Liver (tissue), 8 donors: ENCODE measurements at regions not wholly inside any gene's neighbourhood (a gene's known extent, or its start where the extent isn't known, plus 50 kb on each side); places are given as distances from the start of the nearest gene placed in this dataset.

Source experiments
- DNase-seq: peaks from one replicate; pipeline ENCODE4 v3.0.0-alpha.2; 2017; ENCODE audit warnings: low spot score
- H3K27ac ChIP-seq, 2 donors: one replicate each; pipeline ENCODE4 v1.7.0; 2013; ENCODE audit warnings: inconsistent platforms in 2 of 2, low read length in 2 of 2, control low read depth in 1 of 2, low read depth in 1 of 2, mild to moderate bottlenecking in 1 of 2
- H3K27me3 ChIP-seq, 4 donors: one replicate each; pipeline versions ENCODE4 v1.6.1 to v1.7.0; 2013; ENCODE audit warnings: low read length in 3 of 4, inconsistent platforms in 1 of 4, mild to moderate bottlenecking in 1 of 4, moderate library complexity in 1 of 4; ENCODE audit not compliant: control insufficient read depth in 4 of 4, insufficient read depth in 4 of 4
- H3K36me3 ChIP-seq, 4 donors: one replicate each; pipeline versions ENCODE4 v1.6.1 to v1.7.0; 2013; ENCODE audit warnings: low read length in 3 of 4, mild to moderate bottlenecking in 3 of 4, low read depth in 1 of 4, moderate library complexity in 1 of 4; ENCODE audit not compliant: control insufficient read depth in 4 of 4, insufficient read depth in 3 of 4
- H3K4me1 ChIP-seq, 4 donors: one replicate each; pipeline versions ENCODE4 v1.6.1 to v1.7.0; 2013; ENCODE audit warnings: low read length in 3 of 4, mild to moderate bottlenecking in 3 of 4, moderate library complexity in 1 of 4; ENCODE audit not compliant: control insufficient read depth in 4 of 4, insufficient read depth in 4 of 4
- H3K4me3 ChIP-seq, 3 donors: one replicate each; pipeline versions ENCODE4 v1.6.1 to v1.7.0; 2013; ENCODE audit warnings: low read length in 3 of 3, control low read depth in 1 of 3, low read depth in 1 of 3, mild to moderate bottlenecking in 1 of 3
- H3K9ac ChIP-seq, 2 donors: one replicate each; pipeline ENCODE4 v1.7.0; 2013; ENCODE audit warnings: low read length in 2 of 2, mild to moderate bottlenecking in 2 of 2, moderate library complexity in 2 of 2, control low read depth in 1 of 2, low read depth in 1 of 2
- H3K9me3 ChIP-seq, 4 donors: one replicate each; pipeline versions ENCODE4 v1.6.1 to v1.7.0; 2013; ENCODE audit warnings: low read length in 3 of 4; ENCODE audit not compliant: control insufficient read depth in 4 of 4
- ATF3 ChIP-seq: IDR thresholded peaks from 2 replicates; pipeline ENCODE4 v1.6.1; 2016; ENCODE audit warnings: antibody characterized with exemption
- EGR1 ChIP-seq, 2 donors: IDR thresholded peaks; 2 replicates each; pipeline ENCODE4 v1.6.1; 2016 to 2018; ENCODE audit warnings: antibody characterized with exemption in 2 of 2, low read depth in 2 of 2
- FOXA1 ChIP-seq: IDR thresholded peaks from 2 replicates; pipeline ENCODE4 v1.6.1; 2016; ENCODE audit warnings: antibody characterized with exemption
- FOXA2 ChIP-seq: IDR thresholded peaks from 2 replicates; pipeline ENCODE4 v1.6.1; 2016; ENCODE audit warnings: antibody characterized with exemption
- GABPA ChIP-seq, 2 donors: IDR thresholded peaks in 1 of 2; conservative IDR thresholded peaks in 1 of 2; 2 replicates each; pipeline ENCODE4 v1.6.1; 2016; ENCODE audit warnings: antibody characterized with exemption in 2 of 2, mild to moderate bottlenecking in 1 of 2, moderate library complexity in 1 of 2
- HNF4A ChIP-seq, 2 donors: conservative IDR thresholded peaks; 2 replicates each; pipeline ENCODE4 v1.6.1; 2016; ENCODE audit warnings: antibody characterized with exemption in 2 of 2, mild to moderate bottlenecking in 2 of 2
- HNF4G ChIP-seq: IDR thresholded peaks from 2 replicates; pipeline ENCODE4 v1.6.1; 2016; ENCODE audit warnings: antibody characterized with exemption
- JUND ChIP-seq, 2 donors: IDR thresholded peaks; 2 replicates each; pipeline ENCODE4 v1.6.1; 2016; ENCODE audit warnings: antibody characterized with exemption in 2 of 2
- NR2F2 ChIP-seq: IDR thresholded peaks from 2 replicates; pipeline ENCODE4 v1.6.1; 2016; ENCODE audit warnings: antibody characterized with exemption
- RAD21 ChIP-seq, 2 donors: IDR thresholded peaks; 2 replicates each; pipeline ENCODE4 v1.6.1; 2016; ENCODE audit warnings: antibody characterized with exemption in 2 of 2, mild to moderate bottlenecking in 2 of 2
- RXRA ChIP-seq, 2 donors: IDR thresholded peaks; 2 replicates each; pipeline ENCODE4 v1.6.1; 2017 to 2018; ENCODE audit warnings: antibody characterized with exemption in 2 of 2, mild to moderate bottlenecking in 1 of 2
- SP1 ChIP-seq: IDR thresholded peaks from 2 replicates; pipeline ENCODE4 v1.6.1; 2018; ENCODE audit warnings: antibody characterized with exemption, mild to moderate bottlenecking
- TAF1 ChIP-seq: conservative IDR thresholded peaks from 2 replicates; pipeline ENCODE4 v1.6.1; 2016; ENCODE audit warnings: antibody characterized with exemption, mild to moderate bottlenecking
- YY1 ChIP-seq: IDR thresholded peaks from 2 replicates; pipeline ENCODE4 v1.6.1; 2016; ENCODE audit warnings: antibody characterized with exemption, mild to moderate bottlenecking
- ZBTB33 ChIP-seq: IDR thresholded peaks from 2 replicates; pipeline ENCODE4 v1.6.1; 2016; ENCODE audit warnings: antibody characterized with exemption
- WGBS: extraction: QIAGEN DNeasy Blood & Tissue Kit; methylation state at CpG from one replicate; pipeline ENCODE4 v1.1.7; 2013; 5-methylcytosine and 5-hydroxymethylcytosine counted together
- TF ChIP-seq, protein P1 (sequence below): IDR thresholded peaks from 2 replicates; pipeline ENCODE4 v1.6.1; 2016; ENCODE audit warnings: antibody characterized with exemption, mild to moderate bottlenecking
- TF ChIP-seq, protein P2 (sequence below): IDR thresholded peaks from 2 replicates; pipeline ENCODE4 v1.6.1; 2016; ENCODE audit warnings: antibody characterized with exemption
- TF ChIP-seq, protein P3 (sequence below): fragments of 150-350 bp; IDR thresholded peaks from 2 replicates; pipeline ENCODE4 v1.5.1; 2017; ENCODE audit warnings: improper control_type of control experiment, low read depth, low read length; ENCODE audit not compliant: missing input control
- donor health status: healthy.
- donor health status: healthy.
- donor health status: healthy.
- donor health status: healthy.
- donor health status: healthy.

- H3K9me3 ChIP-seq = no peaks in the 10 kb centered on the region
- 85% methylated on average over 11 of the region's 11 CpGs for WGBS
- H3K4me3 ChIP-seq = no peak overlapping the region
- TF ChIP-seq HNF4G (no peak), FOXA2 (no peak), ATF3 (no peak), JUND (IDR thresholded peaks at IDR 0.05) (no peak), FOXA1 (no peak), RAD21 (IDR thresholded peaks at IDR 0.05) (no peak), HNF4A (conservative IDR thresholded peaks at IDR 0.05) (no peak), GABPA (IDR thresholded peaks at IDR 0.05 in 1 of 2, conservative IDR thresholded peaks at IDR 0.05 in 1 of 2) (no peak), EGR1 (IDR thresholded peaks at IDR 0.05; ENCODE audit: low read depth in 2 of 2) (no peak), RXRA (IDR thresholded peaks at IDR 0.05) (no peak), ZBTB33 (no peak), YY1 (no peak), NR2F2 (no peak), TAF1 (no peak)
- TF ChIP-seq, protein P1, sequence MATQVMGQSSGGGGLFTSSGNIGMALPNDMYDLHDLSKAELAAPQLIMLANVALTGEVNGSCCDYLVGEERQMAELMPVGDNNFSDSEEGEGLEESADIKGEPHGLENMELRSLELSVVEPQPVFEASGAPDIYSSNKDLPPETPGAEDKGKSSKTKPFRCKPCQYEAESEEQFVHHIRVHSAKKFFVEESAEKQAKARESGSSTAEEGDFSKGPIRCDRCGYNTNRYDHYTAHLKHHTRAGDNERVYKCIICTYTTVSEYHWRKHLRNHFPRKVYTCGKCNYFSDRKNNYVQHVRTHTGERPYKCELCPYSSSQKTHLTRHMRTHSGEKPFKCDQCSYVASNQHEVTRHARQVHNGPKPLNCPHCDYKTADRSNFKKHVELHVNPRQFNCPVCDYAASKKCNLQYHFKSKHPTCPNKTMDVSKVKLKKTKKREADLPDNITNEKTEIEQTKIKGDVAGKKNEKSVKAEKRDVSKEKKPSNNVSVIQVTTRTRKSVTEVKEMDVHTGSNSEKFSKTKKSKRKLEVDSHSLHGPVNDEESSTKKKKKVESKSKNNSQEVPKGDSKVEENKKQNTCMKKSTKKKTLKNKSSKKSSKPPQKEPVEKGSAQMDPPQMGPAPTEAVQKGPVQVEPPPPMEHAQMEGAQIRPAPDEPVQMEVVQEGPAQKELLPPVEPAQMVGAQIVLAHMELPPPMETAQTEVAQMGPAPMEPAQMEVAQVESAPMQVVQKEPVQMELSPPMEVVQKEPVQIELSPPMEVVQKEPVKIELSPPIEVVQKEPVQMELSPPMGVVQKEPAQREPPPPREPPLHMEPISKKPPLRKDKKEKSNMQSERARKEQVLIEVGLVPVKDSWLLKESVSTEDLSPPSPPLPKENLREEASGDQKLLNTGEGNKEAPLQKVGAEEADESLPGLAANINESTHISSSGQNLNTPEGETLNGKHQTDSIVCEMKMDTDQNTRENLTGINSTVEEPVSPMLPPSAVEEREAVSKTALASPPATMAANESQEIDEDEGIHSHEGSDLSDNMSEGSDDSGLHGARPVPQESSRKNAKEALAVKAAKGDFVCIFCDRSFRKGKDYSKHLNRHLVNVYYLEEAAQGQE = no peak
- TF ChIP-seq, protein P2, sequence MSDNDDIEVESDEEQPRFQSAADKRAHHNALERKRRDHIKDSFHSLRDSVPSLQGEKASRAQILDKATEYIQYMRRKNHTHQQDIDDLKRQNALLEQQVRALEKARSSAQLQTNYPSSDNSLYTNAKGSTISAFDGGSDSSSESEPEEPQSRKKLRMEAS = no peak
- no peak for DNase-seq
- no peak overlapping the region for H3K27ac ChIP-seq
- no peaks in the 10 kb centered on the region for H3K4me1 ChIP-seq
- no peaks in the 10 kb centered on the region for H3K27me3 ChIP-seq
- H3K9ac ChIP-seq = no peak overlapping the region
- H3K36me3 ChIP-seq = no peaks in the 10 kb centered on the region
These were observed 55.6 kb upstream of the BCL2L14 start for GRCh38 chr12:12015073-12015685.

GRCh38 chr12:12016284-12017100, 54.2 kb upstream of the BCL2L14 start:
- Histone ChIP-seq H3K9me3 (no peaks in the 10 kb centered on the region), H3K27ac (no peak overlapping the region), H3K4me1 (no peaks in the 10 kb centered on the region), H3K27me3 (no peaks in the 10 kb centered on the region), H3K36me3 (no peaks in the 10 kb centered on the region), H3K9ac (no peak overlapping the region), H3K4me3 (no peak overlapping the region)
- 80% methylated on average over 8 of the region's 8 CpGs for WGBS
- DNase-seq = no peak
- TF ChIP-seq EGR1 (IDR thresholded peaks at IDR 0.05; ENCODE audit: low read depth in 2 of 2) (no peak), SP1 (no peak), FOXA1 (no peak), YY1 (no peak), ZBTB33 (no peak), ATF3 (no peak), FOXA2 (no peak), RXRA (IDR thresholded peaks at IDR 0.05) (no peak), NR2F2 (no peak), JUND (IDR thresholded peaks at IDR 0.05) (no peak), RAD21 (IDR thresholded peaks at IDR 0.05) (no peak), HNF4A (conservative IDR thresholded peaks at IDR 0.05) (no peak), GABPA (IDR thresholded peaks at IDR 0.05 in 1 of 2, conservative IDR thresholded peaks at IDR 0.05 in 1 of 2) (no peak)
- TF ChIP-seq, protein P3, sequence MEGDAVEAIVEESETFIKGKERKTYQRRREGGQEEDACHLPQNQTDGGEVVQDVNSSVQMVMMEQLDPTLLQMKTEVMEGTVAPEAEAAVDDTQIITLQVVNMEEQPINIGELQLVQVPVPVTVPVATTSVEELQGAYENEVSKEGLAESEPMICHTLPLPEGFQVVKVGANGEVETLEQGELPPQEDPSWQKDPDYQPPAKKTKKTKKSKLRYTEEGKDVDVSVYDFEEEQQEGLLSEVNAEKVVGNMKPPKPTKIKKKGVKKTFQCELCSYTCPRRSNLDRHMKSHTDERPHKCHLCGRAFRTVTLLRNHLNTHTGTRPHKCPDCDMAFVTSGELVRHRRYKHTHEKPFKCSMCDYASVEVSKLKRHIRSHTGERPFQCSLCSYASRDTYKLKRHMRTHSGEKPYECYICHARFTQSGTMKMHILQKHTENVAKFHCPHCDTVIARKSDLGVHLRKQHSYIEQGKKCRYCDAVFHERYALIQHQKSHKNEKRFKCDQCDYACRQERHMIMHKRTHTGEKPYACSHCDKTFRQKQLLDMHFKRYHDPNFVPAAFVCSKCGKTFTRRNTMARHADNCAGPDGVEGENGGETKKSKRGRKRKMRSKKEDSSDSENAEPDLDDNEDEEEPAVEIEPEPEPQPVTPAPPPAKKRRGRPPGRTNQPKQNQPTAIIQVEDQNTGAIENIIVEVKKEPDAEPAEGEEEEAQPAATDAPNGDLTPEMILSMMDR = no peak
- TF ChIP-seq, protein P2 = no peak
